ENCODE measurements at regions not wholly inside any gene's neighbourhood (a gene's known extent, or its start where the extent isn't known, plus 50 kb on each side); places are given as distances from the start of the nearest gene placed in this dataset.

- DNase-seq (ENCODE audit: extremely low spot score) = no peak
- intact Hi-C loops (cut with DNase I) = no loop called here
- no peak overlapping the region for H3K27ac ChIP-seq (replicated peaks in 1 of 4)
- 91% methylated on average over 2 of the region's 2 CpGs for WGBS
- no peak for TF ChIP-seq POLR2AphosphoS5 (IDR thresholded peaks at IDR 0.05)
- TF ChIP-seq, protein P1, sequence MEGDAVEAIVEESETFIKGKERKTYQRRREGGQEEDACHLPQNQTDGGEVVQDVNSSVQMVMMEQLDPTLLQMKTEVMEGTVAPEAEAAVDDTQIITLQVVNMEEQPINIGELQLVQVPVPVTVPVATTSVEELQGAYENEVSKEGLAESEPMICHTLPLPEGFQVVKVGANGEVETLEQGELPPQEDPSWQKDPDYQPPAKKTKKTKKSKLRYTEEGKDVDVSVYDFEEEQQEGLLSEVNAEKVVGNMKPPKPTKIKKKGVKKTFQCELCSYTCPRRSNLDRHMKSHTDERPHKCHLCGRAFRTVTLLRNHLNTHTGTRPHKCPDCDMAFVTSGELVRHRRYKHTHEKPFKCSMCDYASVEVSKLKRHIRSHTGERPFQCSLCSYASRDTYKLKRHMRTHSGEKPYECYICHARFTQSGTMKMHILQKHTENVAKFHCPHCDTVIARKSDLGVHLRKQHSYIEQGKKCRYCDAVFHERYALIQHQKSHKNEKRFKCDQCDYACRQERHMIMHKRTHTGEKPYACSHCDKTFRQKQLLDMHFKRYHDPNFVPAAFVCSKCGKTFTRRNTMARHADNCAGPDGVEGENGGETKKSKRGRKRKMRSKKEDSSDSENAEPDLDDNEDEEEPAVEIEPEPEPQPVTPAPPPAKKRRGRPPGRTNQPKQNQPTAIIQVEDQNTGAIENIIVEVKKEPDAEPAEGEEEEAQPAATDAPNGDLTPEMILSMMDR (IDR thresholded peaks at IDR 0.05) = no peak
- TF ChIP-seq POLR2A (IDR thresholded peaks at IDR 0.05; ENCODE audit: low read depth) = no peak
- no peak for TF ChIP-seq EP300 (IDR thresholded peaks at IDR 0.05)
- no peaks in the 10 kb centered on the region for H3K9me3 ChIP-seq
- no peaks in the 10 kb centered on the region for H3K27me3 ChIP-seq
- no peaks in the 10 kb centered on the region for H3K4me1 ChIP-seq
- H3K4me3 ChIP-seq = no peak overlapping the region
- H3K36me3 ChIP-seq = no peaks in the 10 kb centered on the region
Measured at GRCh38 chr4:123073650-123074049, 151.3 kb upstream of the NUDT6 start.

DNA sequence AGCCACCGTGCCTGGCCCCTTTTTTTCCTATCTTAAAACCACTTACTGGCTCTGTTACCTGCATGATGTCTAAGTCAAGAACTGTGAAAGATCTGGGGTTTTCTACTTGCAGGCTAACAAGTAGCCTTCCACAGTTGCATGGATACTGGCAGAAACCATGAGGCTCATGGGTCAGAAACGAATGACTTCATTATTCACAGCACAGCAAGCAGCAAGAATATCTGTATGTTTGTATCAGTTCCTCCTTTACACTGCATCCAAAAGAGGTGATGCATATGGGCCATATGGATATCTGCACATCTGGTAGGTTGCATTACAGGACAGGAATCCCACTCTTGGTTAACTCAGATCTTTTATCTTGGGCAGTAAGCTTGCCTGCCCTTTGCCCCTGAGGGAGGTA is 154.9 kb upstream of the NUDT6 start:
- WGBS = 100% methylated on average over 2 of the region's 2 CpGs
- intact Hi-C loops (cut with DNase I) = no loop called here
- no peaks in the 10 kb centered on the region for H3K4me1 ChIP-seq
- H3K36me3 ChIP-seq = no peaks in the 10 kb centered on the region
- no peak for DNase-seq (ENCODE audit: extremely low spot score)
- H3K9me3 ChIP-seq = no peaks in the 10 kb centered on the region
- H3K27me3 ChIP-seq = no peaks in the 10 kb centered on the region
- no peak for TF ChIP-seq POLR2A (IDR thresholded peaks at IDR 0.05; ENCODE audit: low read depth)
- TF ChIP-seq POLR2AphosphoS5 (IDR thresholded peaks at IDR 0.05) = no peak
- TF ChIP-seq, protein P1 (IDR thresholded peaks at IDR 0.05) = no peak
- no peak for TF ChIP-seq EP300 (IDR thresholded peaks at IDR 0.05)
- no peak overlapping the region for H3K4me3 ChIP-seq
- H3K27ac ChIP-seq (replicated peaks in 1 of 4) = no peak overlapping the region

- intact Hi-C loops (cut with DNase I) = no loop called here
- DNase-seq (ENCODE audit: extremely low spot score) = no peak
- 98% methylated on average over 3 of the region's 3 CpGs for WGBS
- no peak for TF ChIP-seq EP300 (IDR thresholded peaks at IDR 0.05)
- TF ChIP-seq POLR2A (IDR thresholded peaks at IDR 0.05; ENCODE audit: low read depth) = no peak
- TF ChIP-seq, protein P1 (IDR thresholded peaks at IDR 0.05) = no peak
- no peak for TF ChIP-seq POLR2AphosphoS5 (IDR thresholded peaks at IDR 0.05)
- Histone ChIP-seq H3K4me3 (no peak overlapping the region), H3K36me3 (no peaks in the 10 kb centered on the region), H3K4me1 (no peaks in the 10 kb centered on the region), H3K27ac (replicated peaks in 1 of 4) (no peak overlapping the region), H3K9me3 (no peaks in the 10 kb centered on the region), H3K27me3 (no peaks in the 10 kb centered on the region)
Measured at GRCh38 chr4:123081971-123082370, 159.6 kb upstream of the NUDT6 start.

DNA sequence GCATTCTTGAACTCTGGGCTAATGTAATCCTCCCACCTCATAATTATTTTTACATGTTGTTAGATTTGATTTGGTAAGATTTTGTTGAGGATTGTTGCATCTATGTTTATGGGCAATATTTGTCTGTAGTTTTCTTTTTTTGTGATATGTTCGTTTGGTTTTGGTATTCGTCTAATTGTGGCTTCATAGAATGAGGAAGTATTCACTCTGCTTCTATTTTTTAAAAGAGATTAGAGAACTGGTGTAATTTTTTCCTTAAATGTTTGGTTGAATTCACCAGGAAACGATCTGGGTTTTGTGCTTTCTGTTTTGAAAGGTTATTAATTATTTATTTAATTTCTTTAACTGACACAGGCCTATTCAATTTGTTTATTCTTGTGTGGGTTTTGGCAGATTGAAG is 161.2 kb upstream of the NUDT6 start:
- no peaks in the 10 kb centered on the region for H3K4me1 ChIP-seq
- WGBS = 64% methylated on average over 3 of the region's 3 CpGs

GRCh38 chr4:123088501-123088900 is 166.1 kb upstream of the NUDT6 start:
- Histone ChIP-seq H3K27ac (replicated peaks in 1 of 4) (no peak overlapping the region), H3K4me1 (no peaks in the 10 kb centered on the region), H3K27me3 (no peaks in the 10 kb centered on the region), H3K9me3 (no peaks in the 10 kb centered on the region), H3K4me3 (no peak overlapping the region), H3K36me3 (peaks cover 0 to 18% (median 11%) of the 10 kb centered on the region in 4 donors)
- intact Hi-C loops (cut with DNase I) = no loop called here
- no peak for TF ChIP-seq POLR2AphosphoS5 (IDR thresholded peaks at IDR 0.05)
- no peak for TF ChIP-seq POLR2A (IDR thresholded peaks at IDR 0.05; ENCODE audit: low read depth)
- TF ChIP-seq EP300 (IDR thresholded peaks at IDR 0.05) = no peak
- TF ChIP-seq, protein P1 (IDR thresholded peaks at IDR 0.05) = no peak
- 85% methylated on average over 4 of the region's 4 CpGs for WGBS
- no peak for DNase-seq (ENCODE audit: extremely low spot score)

More for the DNA sequence above, 161.2 kb upstream of the NUDT6 start:
- TF ChIP-seq, protein P1 (IDR thresholded peaks at IDR 0.05) = no peak
- no peak for TF ChIP-seq POLR2AphosphoS5 (IDR thresholded peaks at IDR 0.05)
- TF ChIP-seq EP300 (IDR thresholded peaks at IDR 0.05) = no peak
- TF ChIP-seq POLR2A (IDR thresholded peaks at IDR 0.05; ENCODE audit: low read depth) = no peak
- Histone ChIP-seq H3K27me3 (no peaks in the 10 kb centered on the region), H3K9me3 (no peaks in the 10 kb centered on the region), H3K4me3 (no peak overlapping the region), H3K36me3 (no peaks in the 10 kb centered on the region), H3K27ac (replicated peaks in 1 of 4) (no peak overlapping the region)
- no peak for DNase-seq (ENCODE audit: extremely low spot score)
- intact Hi-C loops (cut with DNase I) = no loop called here

Data from esophagus muscularis mucosa (tissue), 4 donors.